Activated CD4-positive, alpha-beta T cell treated with anti-CD3 and anti-CD28 coated beads, Interleukin-2, amount 10 ng/mL, durations not matched to agents 7 days and 5 days (primary cell): ENCODE measurements at regions not wholly inside any gene's neighbourhood (a gene's known extent, or its start where the extent isn't known, plus 50 kb on each side); places are given as distances from the start of the nearest gene placed in this dataset.
"Not testable (repeated sequence)": the region's sequence is repeated elsewhere in the genome, so short reads cannot be mapped to it uniquely, and the experiment has no call there.

Source experiments
- CTCF ChIA-PET: fragments of 350-600 bp; sonication (Branson Sonifier 250); formaldehyde crosslinking; loops from one replicate; lab custom pipeline; 2021; ENCODE audit warnings: antibody characterized with exemption; lab: Charles Lee
- POLR2A ChIA-PET: fragments of 350-600 bp; sonication (Branson Sonifier 250); formaldehyde crosslinking; loops from one replicate; lab custom pipeline; 2021; ENCODE audit warnings: antibody characterized with exemption; lab: Charles Lee
- DNase-seq: peaks from one replicate; pipeline ENCODE4 v3.0.0-alpha.2; 2020
- H3K27ac Mint-ChIP-seq: one replicate; pipeline ENCODE4 v1.8.0; 2021; ENCODE audit warnings: mild to moderate bottlenecking, moderate library complexity, mixed read lengths
- H3K27me3 Mint-ChIP-seq: one replicate; pipeline ENCODE4 v1.8.0; 2021; ENCODE audit warnings: mixed read lengths
- H3K36me3 Mint-ChIP-seq: one replicate; pipeline ENCODE4 v1.8.0; 2021; ENCODE audit warnings: low read depth, mixed read lengths
- H3K4me1 Mint-ChIP-seq: one replicate; pipeline ENCODE4 v1.8.0; 2021; ENCODE audit warnings: mixed read lengths
- H3K4me3 Mint-ChIP-seq: one replicate; pipeline ENCODE4 v1.8.0; 2021; ENCODE audit warnings: mild to moderate bottlenecking, moderate library complexity, mixed read lengths
- H3K9me3 Mint-ChIP-seq: one replicate; pipeline ENCODE4 v1.8.0; 2021; ENCODE audit warnings: mixed read lengths

GRCh38 chr6:138657065-138657425 is 116.5 kb upstream of the CCDC28A start:
- DNase-seq = no peak
- no peak overlapping the region for H3K27ac Mint-ChIP-seq
- ChIA-PET POLR2A (no interaction called here), CTCF (no interaction called here)
- no peak overlapping the region for H3K4me3 Mint-ChIP-seq
- peaks cover 14% of the 10 kb centered on the region for H3K4me1 Mint-ChIP-seq
- H3K36me3 Mint-ChIP-seq = no peaks in the 10 kb centered on the region
- peaks cover 12% of the 10 kb centered on the region for H3K27me3 Mint-ChIP-seq
- no peaks in the 10 kb centered on the region for H3K9me3 Mint-ChIP-seq

- no peak overlapping the region for H3K27ac Mint-ChIP-seq
- DNase-seq = no peak
- no peaks in the 10 kb centered on the region for H3K9me3 Mint-ChIP-seq
- H3K4me1 Mint-ChIP-seq = peaks cover 4% of the 10 kb centered on the region
- POLR2A ChIA-PET = no interaction called here
- H3K36me3 Mint-ChIP-seq = no peaks in the 10 kb centered on the region
- CTCF ChIA-PET = no interaction called here
- H3K27me3 Mint-ChIP-seq = peaks cover 8% of the 10 kb centered on the region
- H3K4me3 Mint-ChIP-seq = no peak overlapping the region
Measured at GRCh38 chr6:138659998-138660397, 113.6 kb upstream of the CCDC28A start.

- no peaks in the 10 kb centered on the region for H3K4me1 Mint-ChIP-seq
Measured at GRCh38 chr6:138662471-138662870, 111.1 kb upstream of the CCDC28A start.

DNA sequence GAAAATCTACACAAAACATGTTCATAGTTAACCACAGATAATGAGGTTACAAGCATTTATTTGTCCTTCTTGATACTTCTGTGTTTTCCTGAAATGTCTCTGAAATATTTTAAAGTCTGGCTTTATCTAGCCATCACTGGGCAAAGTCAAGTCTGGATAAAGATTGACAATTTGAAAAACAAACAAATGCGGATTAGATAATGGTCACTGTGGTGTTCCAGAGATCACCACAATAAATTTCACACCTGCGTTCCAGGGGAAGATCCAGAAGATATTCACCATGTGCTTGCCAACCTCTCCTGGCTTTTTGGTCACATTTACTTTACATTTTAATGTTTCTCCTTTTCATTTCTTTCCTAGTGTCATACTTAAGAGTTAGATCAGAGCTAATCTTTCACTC is 109.7 kb upstream of the CCDC28A start:
- ChIA-PET CTCF (interaction anchor here (0.6 kb wide), 1 partner anchor 266 kb away, joined by 4 read pairs; no protein-coding TSS in a partner anchor), POLR2A (interaction anchor here (0.5 to 0.6 kb wide), 2 partner anchors 9 to 78 kb away, joined by 3 to 6 read pairs; no protein-coding TSS in a partner anchor)
- Mint-ChIP-seq H3K4me1 (no peaks in the 10 kb centered on the region), H3K4me3 (no peak overlapping the region), H3K27ac (no peak overlapping the region), H3K36me3 (no peaks in the 10 kb centered on the region), H3K27me3 (no peaks in the 10 kb centered on the region), H3K9me3 (no peaks in the 10 kb centered on the region)
- DNase-seq = no peak

More at GRCh38 chr6:138662471-138662870, 111.1 kb upstream of the CCDC28A start:
- ChIA-PET CTCF (interaction anchor here (0.5 to 0.6 kb wide), 3 partner anchors 9 to 69 kb away, joined by 3 to 5 read pairs (median 3); no protein-coding TSS in a partner anchor), POLR2A (no interaction called here)
- no peak overlapping the region for H3K4me3 Mint-ChIP-seq
- no peaks in the 10 kb centered on the region for H3K36me3 Mint-ChIP-seq
- H3K9me3 Mint-ChIP-seq = no peaks in the 10 kb centered on the region
- no peak overlapping the region for H3K27ac Mint-ChIP-seq
- no peaks in the 10 kb centered on the region for H3K27me3 Mint-ChIP-seq
- no peak for DNase-seq

GRCh38 chr6:138664745-138665144 is 108.8 kb upstream of the CCDC28A start:
- H3K9me3 Mint-ChIP-seq = no peaks in the 10 kb centered on the region

GRCh38 chr6:138666636-138667035 is 106.9 kb upstream of the CCDC28A start:
- Mint-ChIP-seq H3K36me3 (no peaks in the 10 kb centered on the region), H3K27me3 (no peaks in the 10 kb centered on the region), H3K27ac (no peak overlapping the region), H3K4me1 (no peaks in the 10 kb centered on the region), H3K4me3 (no peak overlapping the region), H3K9me3 (no peaks in the 10 kb centered on the region)
- POLR2A ChIA-PET = no interaction called here
- CTCF ChIA-PET = no interaction called here
- DNase-seq = no peak

More at GRCh38 chr6:138664745-138665144, 108.8 kb upstream of the CCDC28A start:
- CTCF ChIA-PET = interaction anchor here (1.2 kb wide), 1 partner anchor 48 kb away, joined by 4 read pairs; no protein-coding TSS in a partner anchor
- H3K27ac Mint-ChIP-seq = no peak overlapping the region
- H3K27me3 Mint-ChIP-seq = no peaks in the 10 kb centered on the region
- no peak for DNase-seq
- no peaks in the 10 kb centered on the region for H3K4me1 Mint-ChIP-seq
- no peaks in the 10 kb centered on the region for H3K36me3 Mint-ChIP-seq
- no peak overlapping the region for H3K4me3 Mint-ChIP-seq
- POLR2A ChIA-PET = no interaction called here

DNA sequence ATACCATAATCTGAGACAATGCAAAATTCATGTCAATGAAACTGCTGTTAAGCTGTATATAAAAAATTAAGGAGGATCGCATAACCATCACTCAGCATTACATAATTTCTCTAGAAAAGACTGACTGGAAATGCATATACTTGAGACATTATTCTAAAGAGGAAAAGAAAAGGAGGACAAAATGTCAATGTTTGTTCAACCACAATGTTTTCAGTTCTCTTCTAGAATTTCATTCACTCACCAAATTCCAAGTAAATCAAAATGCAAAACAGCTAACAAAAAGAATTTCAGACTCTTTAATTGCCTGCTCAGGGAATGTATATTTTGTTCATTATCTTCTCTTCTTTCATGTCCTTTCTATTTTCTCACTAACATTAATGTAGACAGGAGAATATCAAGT is 106.2 kb upstream of the CCDC28A start:
- DNase-seq = no peak
- Mint-ChIP-seq H3K4me1 (no peaks in the 10 kb centered on the region), H3K4me3 (no peak overlapping the region), H3K27ac (no peak overlapping the region), H3K36me3 (no peaks in the 10 kb centered on the region), H3K27me3 (no peaks in the 10 kb centered on the region), H3K9me3 (no peaks in the 10 kb centered on the region)
- POLR2A ChIA-PET = no interaction called here
- CTCF ChIA-PET = no interaction called here

DNA sequence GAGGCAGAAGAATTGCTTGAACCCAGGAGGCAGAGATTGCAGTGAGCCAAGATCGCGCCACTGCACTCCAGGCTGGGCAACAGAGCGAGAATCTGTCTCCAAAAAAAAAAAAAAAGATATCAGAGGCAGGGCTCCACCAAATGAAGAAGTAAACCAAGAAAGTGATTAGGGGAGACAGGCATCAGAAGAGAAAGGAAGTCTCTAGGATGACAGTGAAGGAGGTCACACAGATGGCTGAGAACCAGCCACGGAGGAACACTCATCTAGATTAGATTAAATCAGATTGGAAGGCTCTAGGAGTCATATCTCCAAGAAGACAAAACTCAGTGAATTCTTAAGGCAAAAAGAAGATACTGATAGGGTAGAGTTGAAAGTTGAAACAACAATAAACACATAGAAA is 102.2 kb upstream of the CCDC28A start:
- ChIA-PET CTCF (no interaction called here), POLR2A (no interaction called here)
- no peak overlapping the region for H3K4me3 Mint-ChIP-seq
- no peaks in the 10 kb centered on the region for H3K36me3 Mint-ChIP-seq
- H3K9me3 Mint-ChIP-seq = no peaks in the 10 kb centered on the region
- H3K27me3 Mint-ChIP-seq = peaks cover 2% of the 10 kb centered on the region
- no peaks in the 10 kb centered on the region for H3K4me1 Mint-ChIP-seq
- DNase-seq = no peak
- H3K27ac Mint-ChIP-seq = no peak overlapping the region

DNA sequence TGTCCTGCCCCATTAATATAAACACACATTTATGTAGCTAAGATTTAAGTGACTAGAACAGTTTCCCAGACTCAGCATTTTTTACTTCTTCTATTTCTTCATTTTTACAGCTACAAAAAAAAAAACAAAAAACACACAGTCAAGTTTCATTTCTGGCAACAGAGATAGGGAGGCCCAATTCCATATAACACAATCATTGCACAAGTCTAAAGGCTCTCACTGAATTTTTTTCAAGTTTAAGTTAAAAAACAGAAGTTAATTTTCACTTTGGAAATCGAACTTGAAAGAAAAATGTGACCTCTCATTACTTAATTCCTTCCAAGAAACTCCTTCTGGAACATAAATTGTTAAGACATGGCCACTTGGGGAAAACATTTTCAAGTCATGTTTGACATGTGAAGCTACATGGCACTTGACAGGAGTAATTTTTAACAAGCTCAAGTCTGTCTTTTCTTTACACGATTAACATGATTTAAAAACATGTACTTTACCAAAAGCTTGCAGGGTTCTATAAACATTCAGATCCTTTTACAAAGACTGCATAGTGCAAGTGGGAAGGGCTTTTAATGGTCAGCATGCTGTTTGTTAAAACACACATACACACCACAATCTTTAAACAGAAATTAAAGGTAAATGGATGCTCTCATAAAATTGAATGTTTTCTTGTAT is 100.1 kb upstream of the CCDC28A start:
- H3K27me3 Mint-ChIP-seq = peaks cover 2% of the 10 kb centered on the region
- H3K36me3 Mint-ChIP-seq = no peaks in the 10 kb centered on the region
- H3K9me3 Mint-ChIP-seq = no peaks in the 10 kb centered on the region
- ChIA-PET CTCF (interaction anchor here (0.6 to 2.0 kb wide), 3 partner anchors 12 to 271 kb away, joined by 3 to 4 read pairs (median 4); no protein-coding TSS in a partner anchor), POLR2A (no interaction called here)
- H3K27ac Mint-ChIP-seq = no peak overlapping the region
- H3K4me3 Mint-ChIP-seq = no peak overlapping the region
- DNase-seq = no peak
- no peaks in the 10 kb centered on the region for H3K4me1 Mint-ChIP-seq

DNA sequence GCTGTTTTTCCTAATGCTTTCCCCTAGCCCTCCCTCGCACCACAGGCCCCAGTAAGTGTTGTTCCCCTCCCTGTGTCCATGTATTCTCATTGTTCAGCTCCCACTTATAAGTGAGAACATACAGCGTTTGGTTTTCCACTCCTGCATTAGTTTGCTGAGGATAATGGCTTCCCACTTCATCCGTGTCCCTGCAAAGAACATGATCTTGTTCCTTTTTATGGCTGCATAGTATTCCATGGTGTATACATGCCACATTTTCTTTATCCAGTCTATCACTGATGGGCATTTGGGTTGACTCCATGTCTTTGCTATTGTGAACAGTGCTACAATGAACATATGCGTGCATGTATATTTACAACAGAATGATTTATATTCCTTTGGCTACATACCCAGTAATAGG is 99.1 kb upstream of the CCDC28A start:
- not testable (repeated sequence) for H3K27me3 Mint-ChIP-seq
- CTCF ChIA-PET = interaction anchor here (1.3 to 2.0 kb wide), 2 partner anchors 15 to 18 kb away, joined by 4 read pairs; no protein-coding TSS in a partner anchor

GRCh38 chr6:138677538-138677937 is 96.0 kb upstream of the CCDC28A start:
- CTCF ChIA-PET = interaction anchor here (1.6 kb wide), 1 partner anchor 15 kb away, joined by 8 read pairs; no protein-coding TSS in a partner anchor
- POLR2A ChIA-PET = no interaction called here
- no peak overlapping the region for H3K4me3 Mint-ChIP-seq

More for the DNA sequence above, 99.1 kb upstream of the CCDC28A start:
- H3K4me3 Mint-ChIP-seq, H3K9me3 Mint-ChIP-seq, H3K27ac Mint-ChIP-seq, H3K36me3 Mint-ChIP-seq, H3K4me1 Mint-ChIP-seq, POLR2A ChIA-PET, DNase-seq: not testable (repeated sequence)

GRCh38 chr6:138678168-138678567 is 95.4 kb upstream of the CCDC28A start:
- no peak for DNase-seq
- Mint-ChIP-seq H3K36me3 (no peaks in the 10 kb centered on the region), H3K4me1 (no peaks in the 10 kb centered on the region), H3K27ac (no peak overlapping the region), H3K27me3 (peaks cover 6% of the 10 kb centered on the region), H3K4me3 (no peak overlapping the region), H3K9me3 (no peaks in the 10 kb centered on the region)
- ChIA-PET CTCF (interaction anchor here (1.6 kb wide), 1 partner anchor 14 kb away, joined by 8 read pairs; no protein-coding TSS in a partner anchor), POLR2A (no interaction called here)

More at GRCh38 chr6:138677538-138677937, 96.0 kb upstream of the CCDC28A start:
- Mint-ChIP-seq H3K27me3 (peaks cover 6% of the 10 kb centered on the region), H3K4me1 (no peaks in the 10 kb centered on the region), H3K27ac (no peak overlapping the region), H3K36me3 (no peaks in the 10 kb centered on the region), H3K9me3 (no peaks in the 10 kb centered on the region)
- no peak for DNase-seq

- no peaks in the 10 kb centered on the region for H3K4me1 Mint-ChIP-seq
- POLR2A ChIA-PET = no interaction called here
- H3K27ac Mint-ChIP-seq = no peak overlapping the region
- CTCF ChIA-PET = interaction anchor here (1.5 kb wide), 1 partner anchor 12 kb away, joined by 7 read pairs; no protein-coding TSS in a partner anchor
- no peaks in the 10 kb centered on the region for H3K9me3 Mint-ChIP-seq
- no peak for DNase-seq
- H3K4me3 Mint-ChIP-seq = no peak overlapping the region
- H3K36me3 Mint-ChIP-seq = no peaks in the 10 kb centered on the region
- peaks cover 6% of the 10 kb centered on the region for H3K27me3 Mint-ChIP-seq
Measured at GRCh38 chr6:138680085-138680484, 93.5 kb upstream of the CCDC28A start.
